ENCODE measurements at regions not wholly inside any gene's neighbourhood (a gene's known extent, or its start where the extent isn't known, plus 50 kb on each side); places are given as distances from the start of the nearest gene placed in this dataset.

DNA sequence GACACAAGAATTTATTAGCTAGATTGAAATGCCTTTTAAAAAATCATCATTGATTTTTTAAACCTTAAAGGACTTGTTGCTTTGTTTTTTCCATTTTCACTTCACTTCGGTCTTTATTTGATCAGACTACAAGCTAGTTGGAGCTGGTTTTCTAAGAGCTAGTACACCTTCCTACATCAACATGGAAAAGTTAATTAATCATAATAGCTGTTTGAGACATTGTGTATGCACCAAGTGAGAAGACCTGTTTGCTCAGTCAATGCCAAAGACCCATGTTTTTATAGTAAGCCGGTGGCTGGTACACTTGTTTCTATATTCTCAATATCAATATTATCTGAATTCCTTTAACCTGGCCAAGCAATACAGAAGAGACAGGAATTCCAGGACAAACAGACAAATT, 310.2 kb upstream of the SGK1 start:
- DNase-seq (ENCODE audit: low read depth), result no peak
- TF ChIP-seq, protein P1, sequence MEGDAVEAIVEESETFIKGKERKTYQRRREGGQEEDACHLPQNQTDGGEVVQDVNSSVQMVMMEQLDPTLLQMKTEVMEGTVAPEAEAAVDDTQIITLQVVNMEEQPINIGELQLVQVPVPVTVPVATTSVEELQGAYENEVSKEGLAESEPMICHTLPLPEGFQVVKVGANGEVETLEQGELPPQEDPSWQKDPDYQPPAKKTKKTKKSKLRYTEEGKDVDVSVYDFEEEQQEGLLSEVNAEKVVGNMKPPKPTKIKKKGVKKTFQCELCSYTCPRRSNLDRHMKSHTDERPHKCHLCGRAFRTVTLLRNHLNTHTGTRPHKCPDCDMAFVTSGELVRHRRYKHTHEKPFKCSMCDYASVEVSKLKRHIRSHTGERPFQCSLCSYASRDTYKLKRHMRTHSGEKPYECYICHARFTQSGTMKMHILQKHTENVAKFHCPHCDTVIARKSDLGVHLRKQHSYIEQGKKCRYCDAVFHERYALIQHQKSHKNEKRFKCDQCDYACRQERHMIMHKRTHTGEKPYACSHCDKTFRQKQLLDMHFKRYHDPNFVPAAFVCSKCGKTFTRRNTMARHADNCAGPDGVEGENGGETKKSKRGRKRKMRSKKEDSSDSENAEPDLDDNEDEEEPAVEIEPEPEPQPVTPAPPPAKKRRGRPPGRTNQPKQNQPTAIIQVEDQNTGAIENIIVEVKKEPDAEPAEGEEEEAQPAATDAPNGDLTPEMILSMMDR (IDR thresholded peaks at IDR 0.05; ENCODE audit: insufficient read depth, low read depth, low read length, missing control alignments), result no peak
- H3K4me3 ChIP-seq (ENCODE audit: low read depth, low read length), result no peak overlapping the region

DNA sequence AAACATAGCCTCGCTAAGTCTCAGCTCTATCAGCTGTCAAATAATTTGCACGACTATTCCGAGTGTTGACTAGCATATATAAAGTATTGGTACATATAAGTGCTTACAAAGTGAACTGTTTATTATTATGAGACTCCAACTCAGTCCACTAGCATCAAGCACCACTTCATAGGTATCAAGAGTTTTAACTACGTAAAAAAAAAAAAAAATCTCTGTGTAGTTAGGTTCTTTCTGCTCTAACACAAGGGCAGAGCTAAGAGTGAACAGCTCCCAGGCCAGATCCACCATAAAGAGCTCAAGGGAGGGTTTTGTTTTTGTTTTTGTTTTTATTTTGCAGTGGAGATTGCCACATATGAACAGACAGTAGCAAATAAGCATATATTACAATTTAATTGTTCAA, 309.8 kb upstream of the SGK1 start:
- no peak overlapping the region for H3K4me3 ChIP-seq (ENCODE audit: low read depth, low read length)
- DNase-seq (ENCODE audit: low read depth), result no peak
- TF ChIP-seq, protein P1 (IDR thresholded peaks at IDR 0.05; ENCODE audit: insufficient read depth, low read depth, low read length, missing control alignments), result no peak

DNA sequence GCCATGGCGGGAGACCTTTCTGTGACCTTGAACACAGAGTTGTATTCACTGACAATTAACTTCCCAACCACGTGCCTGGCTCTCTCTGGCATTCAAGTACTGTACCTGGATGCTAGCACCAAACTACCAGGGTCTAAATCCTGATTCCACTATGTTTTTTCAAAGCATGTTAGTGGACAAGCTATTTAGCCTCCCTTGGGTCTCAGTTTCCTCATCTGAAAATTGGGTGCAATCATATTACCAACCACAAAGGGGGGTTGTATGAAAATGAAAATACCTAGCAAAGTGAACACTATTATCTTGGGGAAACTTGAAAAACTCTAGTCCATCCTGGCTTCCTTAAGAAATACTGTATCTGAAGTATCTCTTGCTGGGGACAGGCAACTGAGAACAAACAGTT, 308.7 kb upstream of the SGK1 start:
- no peak for DNase-seq (ENCODE audit: low read depth)
- H3K4me3 ChIP-seq (ENCODE audit: low read depth, low read length), result no peak overlapping the region
- TF ChIP-seq, protein P1 (IDR thresholded peaks at IDR 0.05; ENCODE audit: insufficient read depth, low read depth, low read length, missing control alignments), result no peak

DNA sequence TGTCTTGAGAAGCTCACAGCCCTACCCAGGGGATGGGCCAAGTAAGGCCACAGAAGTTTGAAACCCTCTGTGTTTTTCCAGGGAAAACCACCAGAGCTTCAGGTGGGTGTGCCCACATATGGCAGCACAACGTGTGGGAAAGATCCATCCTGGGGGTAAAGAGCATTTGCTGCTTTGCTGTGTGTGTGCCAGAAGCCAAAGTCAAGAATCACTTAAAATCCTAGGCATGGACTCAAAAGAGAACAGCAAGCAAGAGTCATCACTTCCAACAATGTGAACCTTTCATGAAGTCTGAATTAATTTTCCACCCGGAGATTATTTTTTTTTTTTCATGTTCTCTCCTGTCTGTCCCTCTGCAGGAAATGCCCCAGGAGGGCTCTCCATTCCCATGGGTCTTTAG, 308.2 kb upstream of the SGK1 start:
- TF ChIP-seq, protein P1 (IDR thresholded peaks at IDR 0.05; ENCODE audit: insufficient read depth, low read depth, low read length, missing control alignments), result no peak
- no peak overlapping the region for H3K4me3 ChIP-seq (ENCODE audit: low read depth, low read length)
- no peak for DNase-seq (ENCODE audit: low read depth)

DNA sequence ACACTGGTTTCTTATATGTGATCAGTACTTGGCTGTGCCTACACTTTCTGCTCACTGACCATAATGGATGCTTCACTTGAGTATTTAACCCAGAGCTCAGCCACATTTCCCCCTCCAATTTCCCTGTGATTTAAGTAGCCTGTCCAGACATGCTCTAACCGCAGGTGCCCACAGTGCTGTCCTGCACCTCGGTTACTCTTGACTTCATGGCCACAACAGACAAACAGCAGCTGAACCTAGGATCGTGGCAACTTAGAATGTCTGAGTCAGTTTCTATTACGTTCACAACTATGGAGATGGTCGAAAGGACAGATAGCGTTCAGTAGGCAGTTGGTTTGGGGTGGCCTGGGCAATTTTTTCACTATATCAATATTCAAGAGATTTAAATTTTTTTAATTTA, 306.9 kb upstream of the SGK1 start:
- no peak for DNase-seq (ENCODE audit: low read depth)
- no peak overlapping the region for H3K4me3 ChIP-seq (ENCODE audit: low read depth, low read length)
- TF ChIP-seq, protein P1 (IDR thresholded peaks at IDR 0.05; ENCODE audit: insufficient read depth, low read depth, low read length, missing control alignments), result no peak

DNA sequence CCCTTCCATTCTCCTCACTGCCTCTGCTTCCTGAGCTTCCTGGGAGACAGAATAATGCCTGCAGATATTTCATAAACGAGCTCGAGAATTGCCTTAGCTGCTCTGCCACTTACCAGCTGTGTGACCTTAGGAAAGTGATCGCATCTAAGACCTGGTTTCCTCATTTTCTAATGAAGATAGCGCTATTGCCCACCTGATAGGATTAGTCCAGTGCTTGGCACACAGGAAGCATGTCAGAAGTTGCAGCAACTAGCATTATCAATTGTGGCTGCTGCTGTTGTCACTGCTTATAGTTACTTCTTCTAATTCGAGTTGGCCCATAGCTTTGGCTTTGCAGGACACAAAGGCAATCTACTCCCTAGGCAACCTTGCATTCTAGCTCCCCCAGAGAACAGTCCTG, 305.5 kb upstream of the SGK1 start:
- TF ChIP-seq, protein P1 (IDR thresholded peaks at IDR 0.05; ENCODE audit: insufficient read depth, low read depth, low read length, missing control alignments), result no peak

DNA sequence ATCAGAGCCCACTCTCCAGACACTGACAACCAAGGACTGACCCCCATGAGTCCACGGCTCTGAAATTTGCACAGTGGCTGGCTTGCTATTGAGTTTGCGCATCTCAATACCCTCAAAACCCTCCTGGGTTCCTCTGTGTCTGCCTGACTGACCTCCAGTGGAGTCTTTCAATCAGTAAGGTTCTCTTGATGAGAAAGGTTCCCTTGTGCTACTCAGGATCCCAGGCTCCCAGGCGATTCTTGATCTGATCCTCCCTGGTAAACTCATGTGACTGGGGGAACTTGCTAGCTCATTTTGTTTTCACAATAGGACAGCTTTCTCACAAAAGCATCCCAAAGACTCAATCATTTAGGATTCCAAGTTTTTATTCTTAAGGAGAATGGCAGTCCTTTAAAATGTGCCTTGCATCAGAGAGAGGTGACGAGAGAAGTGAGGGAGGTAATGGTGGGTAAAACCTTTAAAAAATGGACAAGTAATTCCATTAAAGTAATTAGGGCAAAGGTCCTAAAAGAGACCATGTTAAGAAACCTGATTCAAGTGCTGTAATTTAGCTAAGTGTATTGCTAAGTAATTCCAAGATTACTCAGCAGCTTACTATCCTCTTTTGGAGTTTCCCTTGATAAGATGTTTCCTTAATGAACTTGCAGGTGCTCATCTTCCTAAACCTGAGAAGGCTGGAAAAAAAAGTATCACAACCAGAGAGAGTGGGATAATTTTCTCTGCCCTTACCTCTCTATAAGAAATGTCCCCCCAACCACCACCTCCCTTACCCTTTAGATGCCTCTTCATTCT, 304.7 kb upstream of the SGK1 start:
- DNase-seq (ENCODE audit: low read depth), result no peak
- H3K4me3 ChIP-seq (ENCODE audit: low read depth, low read length), result no peak overlapping the region

More for the DNA sequence above, 305.5 kb upstream of the SGK1 start:
- no peak for DNase-seq (ENCODE audit: low read depth)
- no peak overlapping the region for H3K4me3 ChIP-seq (ENCODE audit: low read depth, low read length)

More for the DNA sequence above, 304.7 kb upstream of the SGK1 start:
- TF ChIP-seq, protein P1 (IDR thresholded peaks at IDR 0.05; ENCODE audit: insufficient read depth, low read depth, low read length, missing control alignments), result no peak
